RWPE2 (cell line): ENCODE measurements at regions not wholly inside any gene's neighbourhood (a gene's known extent, or its start where the extent isn't known, plus 50 kb on each side); places are given as distances from the start of the nearest gene placed in this dataset.

Experiments
- ATAC-seq: fragments of 200-7000 bp; cut with Tn5 transposase; 3 replicates; pipeline ENCODE4 v1.9.1; 2021; ENCODE audit warnings: low read depth
- DNase-seq: peaks from one replicate; pipeline ENCODE4 v3.0.0-alpha.2; 2020; ENCODE audit warnings: low spot score
- H3K27ac ChIP-seq: fragments of 450-650 bp; 2 replicates; pipeline ENCODE4 v1.5.1; 2017; ENCODE audit warnings: mild to moderate bottlenecking; ENCODE audit not compliant: poor library complexity, severe bottlenecking
- H3K27me3 ChIP-seq: fragments of 250-450 bp; sonication (Bioruptor Pico); 2 replicates; pipeline ENCODE4 v1.5.1; 2021; ENCODE audit warnings: mild to moderate bottlenecking, moderate library complexity; ENCODE audit not compliant: insufficient read depth, poor library complexity, severe bottlenecking
- H3K36me3 ChIP-seq: fragments of 250-450 bp; sonication (Bioruptor Pico); 2 replicates; pipeline ENCODE4 v1.5.1; 2020; ENCODE audit warnings: low read depth, mild to moderate bottlenecking, moderate library complexity
- H3K4me1 ChIP-seq: fragments of 250-450 bp; sonication (Bioruptor Pico); 2 replicates; pipeline ENCODE4 v1.5.1; 2021; ENCODE audit warnings: mild to moderate bottlenecking, moderate library complexity; ENCODE audit not compliant: insufficient read depth, poor library complexity, severe bottlenecking
- H3K4me3 ChIP-seq: fragments of 250-450 bp; sonication (Bioruptor Pico); 2 replicates; pipeline ENCODE4 v1.5.1; 2021; ENCODE audit warnings: mild to moderate bottlenecking, moderate library complexity; ENCODE audit not compliant: severe bottlenecking
- H3K9me3 ChIP-seq: fragments of 250-450 bp; sonication (Bioruptor Pico); 2 replicates; pipeline ENCODE4 v1.5.1; 2021; ENCODE audit warnings: mild to moderate bottlenecking, moderate library complexity; ENCODE audit not compliant: severe bottlenecking
- TF ChIP-seq, protein P1 (sequence below): fragments of 450-650 bp; IDR thresholded peaks from one replicate; pipeline ENCODE4 v1.5.1; 2017; ENCODE audit warnings: mild to moderate bottlenecking, moderate library complexity; ENCODE audit not compliant: poor library complexity, severe bottlenecking

DNA sequence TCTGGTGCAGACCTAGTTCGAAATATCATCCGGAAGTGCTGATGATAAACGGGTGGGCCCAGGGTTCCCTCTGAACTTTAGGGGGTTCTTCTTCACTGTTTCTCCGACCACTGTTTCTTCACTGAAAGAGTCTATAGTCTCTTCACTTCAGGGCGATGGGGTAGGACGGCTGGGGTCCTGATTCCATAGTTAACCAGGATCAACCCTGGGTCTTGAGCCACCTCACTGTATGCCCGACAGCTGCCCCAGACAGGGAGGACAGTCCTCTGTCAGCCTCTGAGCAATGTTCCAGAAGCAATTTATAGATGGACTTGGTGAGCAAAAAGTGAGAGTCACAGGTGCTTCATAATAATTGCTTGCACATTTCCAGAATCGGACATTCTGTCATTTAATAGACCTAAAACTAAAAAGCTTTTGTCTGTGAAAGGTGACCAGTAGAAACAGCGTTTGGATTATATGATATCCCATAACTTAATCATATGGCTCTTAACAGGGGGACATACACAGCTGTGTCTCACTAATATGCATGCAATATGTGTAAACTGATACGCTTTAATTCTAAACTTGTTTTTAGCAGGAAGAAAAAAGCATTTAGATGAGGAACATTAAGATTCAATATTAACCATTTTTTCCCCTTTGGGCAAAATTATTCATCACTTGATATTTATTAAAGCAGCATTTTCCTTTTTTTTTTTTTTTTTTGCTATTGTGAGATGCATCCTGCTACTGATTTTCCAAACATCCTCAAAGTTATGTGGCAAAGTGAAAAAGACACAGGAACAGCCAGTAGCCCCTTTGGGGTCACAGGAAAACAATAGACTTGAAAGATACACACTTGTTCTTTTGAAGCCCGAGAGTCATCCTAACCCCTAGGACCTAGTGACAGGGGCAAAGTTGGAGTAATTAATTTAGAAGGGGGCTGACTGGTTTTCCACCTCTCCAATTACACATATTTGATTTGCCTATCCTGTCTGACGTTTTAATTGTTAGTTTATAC, 277.0 kb downstream of the ZNF536 start:
- no peak overlapping the region for H3K27ac ChIP-seq
- H3K36me3 ChIP-seq = no peaks in the 10 kb centered on the region
- TF ChIP-seq, protein P1, sequence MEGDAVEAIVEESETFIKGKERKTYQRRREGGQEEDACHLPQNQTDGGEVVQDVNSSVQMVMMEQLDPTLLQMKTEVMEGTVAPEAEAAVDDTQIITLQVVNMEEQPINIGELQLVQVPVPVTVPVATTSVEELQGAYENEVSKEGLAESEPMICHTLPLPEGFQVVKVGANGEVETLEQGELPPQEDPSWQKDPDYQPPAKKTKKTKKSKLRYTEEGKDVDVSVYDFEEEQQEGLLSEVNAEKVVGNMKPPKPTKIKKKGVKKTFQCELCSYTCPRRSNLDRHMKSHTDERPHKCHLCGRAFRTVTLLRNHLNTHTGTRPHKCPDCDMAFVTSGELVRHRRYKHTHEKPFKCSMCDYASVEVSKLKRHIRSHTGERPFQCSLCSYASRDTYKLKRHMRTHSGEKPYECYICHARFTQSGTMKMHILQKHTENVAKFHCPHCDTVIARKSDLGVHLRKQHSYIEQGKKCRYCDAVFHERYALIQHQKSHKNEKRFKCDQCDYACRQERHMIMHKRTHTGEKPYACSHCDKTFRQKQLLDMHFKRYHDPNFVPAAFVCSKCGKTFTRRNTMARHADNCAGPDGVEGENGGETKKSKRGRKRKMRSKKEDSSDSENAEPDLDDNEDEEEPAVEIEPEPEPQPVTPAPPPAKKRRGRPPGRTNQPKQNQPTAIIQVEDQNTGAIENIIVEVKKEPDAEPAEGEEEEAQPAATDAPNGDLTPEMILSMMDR = no peak
- no peaks in the 10 kb centered on the region for H3K9me3 ChIP-seq
- no peak overlapping the region for H3K4me3 ChIP-seq
- DNase-seq (no peak), ATAC-seq (no peak)
- H3K4me1 ChIP-seq = no peaks in the 10 kb centered on the region
- peaks cover 7% of the 10 kb centered on the region for H3K27me3 ChIP-seq

DNA sequence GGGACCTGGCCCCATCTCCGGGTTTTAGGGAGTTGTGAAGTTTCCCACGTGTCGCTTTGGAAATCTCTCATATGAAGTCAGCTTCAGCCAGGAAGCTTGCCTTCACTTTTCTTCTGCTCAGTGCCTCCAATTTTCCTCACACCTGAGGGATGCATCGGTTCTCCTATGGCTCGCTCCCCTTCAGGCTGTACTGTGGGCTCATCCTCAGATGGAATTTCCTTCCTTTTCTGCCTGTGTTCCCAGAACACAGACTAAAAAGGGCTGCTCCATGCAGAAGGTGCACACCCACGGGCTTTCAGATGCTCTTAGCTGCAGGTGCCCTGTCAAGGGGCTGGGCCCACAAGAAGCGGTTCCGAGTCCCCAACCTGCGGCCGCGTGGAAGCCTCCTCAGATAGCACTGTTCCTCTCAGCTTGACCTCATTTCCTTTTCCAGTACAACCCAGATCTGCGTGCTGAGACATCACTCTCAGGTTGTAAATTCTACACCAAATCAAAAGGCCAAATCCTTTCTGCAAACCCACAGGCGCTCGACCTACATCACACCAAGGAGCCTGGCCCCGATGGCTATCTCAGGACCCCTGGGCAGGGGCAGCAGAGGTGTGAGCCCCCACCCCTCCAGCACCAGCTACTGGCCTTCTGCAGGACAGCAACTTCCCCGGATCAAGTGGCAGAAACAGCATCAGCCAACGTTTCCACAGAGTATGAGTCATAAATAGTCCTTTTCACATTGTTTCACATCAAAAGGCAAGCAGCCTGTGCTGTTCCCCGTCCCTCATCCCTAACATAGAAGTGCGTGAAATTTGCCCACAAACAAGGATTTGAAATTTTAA, 275.9 kb downstream of the ZNF536 start:
- DNase-seq (no peak), ATAC-seq (no peak)
- Histone ChIP-seq H3K36me3 (no peaks in the 10 kb centered on the region), H3K4me3 (no peak overlapping the region), H3K9me3 (no peaks in the 10 kb centered on the region), H3K27me3 (peaks cover 7% of the 10 kb centered on the region), H3K27ac (no peak overlapping the region), H3K4me1 (no peaks in the 10 kb centered on the region)
- TF ChIP-seq, protein P1 = no peak

DNA sequence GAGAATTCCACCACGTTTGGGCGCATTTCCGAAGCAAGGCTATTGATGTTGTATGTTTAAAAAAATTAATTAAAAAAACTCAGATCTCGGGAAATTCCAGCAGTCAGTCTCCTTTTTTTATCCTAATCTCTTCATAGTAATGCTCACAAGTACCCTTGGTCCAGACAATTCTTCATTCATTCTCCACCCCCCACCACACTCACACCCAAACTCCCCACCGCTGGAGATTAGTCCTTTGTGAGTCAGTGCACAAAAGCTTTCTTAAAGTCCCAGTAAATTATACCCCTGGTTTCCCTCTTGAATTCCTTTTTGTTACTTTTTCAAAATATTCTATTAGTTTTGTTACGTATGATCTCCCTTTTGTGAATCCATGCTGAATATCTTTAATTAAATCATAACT, 274.6 kb downstream of the ZNF536 start:
- peaks cover 7% of the 10 kb centered on the region for H3K27me3 ChIP-seq
- no peaks in the 10 kb centered on the region for H3K9me3 ChIP-seq
- H3K36me3 ChIP-seq = no peaks in the 10 kb centered on the region
- TF ChIP-seq, protein P1 = no peak
- H3K4me1 ChIP-seq = no peaks in the 10 kb centered on the region
- no peak overlapping the region for H3K4me3 ChIP-seq
- no peak overlapping the region for H3K27ac ChIP-seq
- ATAC-seq (no peak), DNase-seq (no peak)

DNA sequence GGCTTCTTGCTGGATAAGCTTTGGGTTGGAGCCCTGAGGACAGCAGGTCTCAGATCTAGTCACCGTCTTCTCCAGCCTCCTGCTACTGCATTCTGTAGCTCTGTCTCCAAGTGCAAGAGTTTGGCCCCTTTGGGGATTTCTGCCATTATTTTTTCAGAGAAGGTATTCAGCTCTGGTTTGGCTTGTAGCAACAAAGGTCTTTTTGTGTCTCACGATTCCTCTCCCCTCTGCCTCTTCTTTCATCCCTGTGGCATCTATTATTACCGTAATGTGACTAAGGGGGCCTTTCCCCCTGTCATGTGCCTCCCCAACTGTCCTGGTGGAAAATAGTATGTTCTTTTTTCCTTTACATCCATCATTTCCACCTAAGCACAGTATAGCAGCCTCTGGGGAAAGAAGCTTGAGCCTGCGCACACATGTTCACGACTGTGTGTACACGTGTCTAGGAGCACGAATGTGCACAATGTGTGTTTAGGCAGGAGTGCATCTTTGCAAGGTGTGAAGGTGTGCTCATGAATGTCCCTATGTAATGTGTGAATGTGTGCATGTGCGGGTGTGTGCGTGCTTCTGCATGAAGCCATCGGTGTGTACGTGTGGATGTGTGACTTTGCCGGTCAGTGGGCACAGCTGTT, 273.9 kb downstream of the ZNF536 start:
- H3K4me1 ChIP-seq = no peaks in the 10 kb centered on the region
- ATAC-seq (no peak), DNase-seq (no peak)
- peaks cover 7% of the 10 kb centered on the region for H3K27me3 ChIP-seq
- no peaks in the 10 kb centered on the region for H3K36me3 ChIP-seq
- TF ChIP-seq, protein P1 = no peak
- H3K9me3 ChIP-seq = no peaks in the 10 kb centered on the region
- no peak overlapping the region for H3K4me3 ChIP-seq
- no peak overlapping the region for H3K27ac ChIP-seq
